ENCODE measurements at regions not wholly inside any gene's neighbourhood (a gene's known extent, or its start where the extent isn't known, plus 50 kb on each side); places are given as distances from the start of the nearest gene placed in this dataset.

DNA sequence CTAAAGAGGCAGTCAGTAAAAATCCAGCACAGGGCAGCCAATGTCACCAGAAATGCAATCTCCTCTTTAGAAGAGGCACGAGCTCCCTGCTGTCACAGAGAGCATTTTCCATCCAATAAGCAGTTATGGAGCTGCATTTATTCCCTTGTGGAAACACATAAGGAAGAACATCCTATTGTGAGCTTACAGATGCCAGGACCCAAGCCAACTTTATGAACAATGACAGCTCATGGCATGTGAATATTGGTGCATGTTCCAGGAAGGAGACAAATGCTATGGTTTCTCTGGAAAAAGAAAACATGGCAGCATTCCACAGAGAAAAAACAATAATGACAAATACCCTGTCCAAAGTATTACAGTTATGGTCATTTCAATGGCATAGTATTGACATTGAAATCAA, 955.6 kb downstream of the UQCRFS1 start:
- Histone ChIP-seq H3K4me1 (no peaks in the 10 kb centered on the region), H3K4me3 (no peak overlapping the region), H3K27me3 (no peaks in the 10 kb centered on the region), H3K9me3 (no peaks in the 10 kb centered on the region), H3K36me3 (no peaks in the 10 kb centered on the region), H3K9ac (ENCODE audit: low read depth in 2 of 2, low read length in 2 of 2) (no peak overlapping the region), H3K27ac (no peak overlapping the region)
- intact Hi-C loops (cut with DNase I): no loop called here
- DNase-seq: no peak
- TF ChIP-seq, protein P1, sequence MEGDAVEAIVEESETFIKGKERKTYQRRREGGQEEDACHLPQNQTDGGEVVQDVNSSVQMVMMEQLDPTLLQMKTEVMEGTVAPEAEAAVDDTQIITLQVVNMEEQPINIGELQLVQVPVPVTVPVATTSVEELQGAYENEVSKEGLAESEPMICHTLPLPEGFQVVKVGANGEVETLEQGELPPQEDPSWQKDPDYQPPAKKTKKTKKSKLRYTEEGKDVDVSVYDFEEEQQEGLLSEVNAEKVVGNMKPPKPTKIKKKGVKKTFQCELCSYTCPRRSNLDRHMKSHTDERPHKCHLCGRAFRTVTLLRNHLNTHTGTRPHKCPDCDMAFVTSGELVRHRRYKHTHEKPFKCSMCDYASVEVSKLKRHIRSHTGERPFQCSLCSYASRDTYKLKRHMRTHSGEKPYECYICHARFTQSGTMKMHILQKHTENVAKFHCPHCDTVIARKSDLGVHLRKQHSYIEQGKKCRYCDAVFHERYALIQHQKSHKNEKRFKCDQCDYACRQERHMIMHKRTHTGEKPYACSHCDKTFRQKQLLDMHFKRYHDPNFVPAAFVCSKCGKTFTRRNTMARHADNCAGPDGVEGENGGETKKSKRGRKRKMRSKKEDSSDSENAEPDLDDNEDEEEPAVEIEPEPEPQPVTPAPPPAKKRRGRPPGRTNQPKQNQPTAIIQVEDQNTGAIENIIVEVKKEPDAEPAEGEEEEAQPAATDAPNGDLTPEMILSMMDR (IDR thresholded peaks at IDR 0.05): no peak

GRCh38 chr19:28247243-28247642, 965.7 kb downstream of the UQCRFS1 start:
- intact Hi-C loops (cut with DNase I): loop anchor here (10.0 kb wide), 1 partner anchor 272 kb away; no protein-coding TSS in a partner anchor
- no peak for DNase-seq
- H3K9ac ChIP-seq (ENCODE audit: low read depth in 2 of 2, low read length in 2 of 2): no peak overlapping the region
- H3K36me3 ChIP-seq: no peaks in the 10 kb centered on the region
- TF ChIP-seq, protein P1 (IDR thresholded peaks at IDR 0.05): no peak
- H3K9me3 ChIP-seq: no peaks in the 10 kb centered on the region
- H3K4me1 ChIP-seq: no peaks in the 10 kb centered on the region
- H3K27me3 ChIP-seq: no peaks in the 10 kb centered on the region
- H3K4me3 ChIP-seq: no peak overlapping the region
- H3K27ac ChIP-seq: no peak overlapping the region

DNA sequence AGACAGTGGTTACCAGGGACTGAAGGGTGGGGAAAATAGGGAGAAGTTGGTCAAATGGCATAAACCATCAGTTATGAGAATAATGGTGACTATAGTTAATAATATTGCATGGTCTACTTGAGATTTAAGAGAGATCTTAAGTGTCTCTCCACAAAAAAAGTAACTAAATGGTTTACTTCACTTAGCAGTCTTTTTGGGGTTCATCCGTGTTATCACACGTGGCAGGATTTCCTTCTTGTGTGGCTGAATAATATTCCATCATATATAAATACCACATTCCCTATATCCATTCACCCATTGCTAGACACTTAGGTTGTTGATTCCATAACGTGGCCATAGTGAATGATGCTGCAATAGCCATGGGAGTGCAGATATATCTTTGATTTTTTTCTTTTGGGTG, 967.0 kb downstream of the UQCRFS1 start:
- Histone ChIP-seq H3K9me3 (no peaks in the 10 kb centered on the region), H3K9ac (ENCODE audit: low read depth in 2 of 2, low read length in 2 of 2) (no peak overlapping the region), H3K27me3 (no peaks in the 10 kb centered on the region), H3K36me3 (no peaks in the 10 kb centered on the region), H3K27ac (no peak overlapping the region), H3K4me3 (no peak overlapping the region), H3K4me1 (no peaks in the 10 kb centered on the region)
- intact Hi-C loops (cut with DNase I): loop anchor here (10.0 kb wide), 1 partner anchor 271 kb away; no protein-coding TSS in a partner anchor
- TF ChIP-seq, protein P1 (IDR thresholded peaks at IDR 0.05): no peak
- DNase-seq: no peak

DNA sequence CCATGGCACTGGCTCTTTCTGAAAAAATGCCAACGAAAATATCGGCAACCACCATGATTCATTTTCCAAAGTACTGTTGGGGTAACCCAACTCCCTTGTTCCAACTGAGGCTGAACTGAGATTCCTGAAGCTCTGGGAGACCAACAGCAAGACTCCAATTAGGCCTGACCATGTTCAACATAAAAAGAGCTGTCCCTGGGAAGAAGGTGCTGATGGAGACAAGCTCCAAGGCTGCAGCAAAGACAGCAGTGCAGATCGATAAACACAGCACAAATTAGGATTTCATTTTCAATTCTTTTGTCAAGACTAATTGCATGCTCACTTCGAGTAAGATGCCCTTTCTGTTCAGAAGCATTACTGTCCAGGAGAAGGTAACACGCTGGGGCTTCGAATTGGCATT, 968.0 kb downstream of the UQCRFS1 start:
- H3K4me3 ChIP-seq: no peak overlapping the region
- H3K27ac ChIP-seq: no peak overlapping the region
- no peak overlapping the region for H3K9ac ChIP-seq (ENCODE audit: low read depth in 2 of 2, low read length in 2 of 2)
- no peaks in the 10 kb centered on the region for H3K4me1 ChIP-seq
- H3K9me3 ChIP-seq: no peaks in the 10 kb centered on the region
- intact Hi-C loops (cut with DNase I): loop anchor here (5.0 to 10.0 kb wide), 2 partner anchors 82 to 270 kb away; no protein-coding TSS in a partner anchor
- no peak for DNase-seq
- no peaks in the 10 kb centered on the region for H3K27me3 ChIP-seq
- H3K36me3 ChIP-seq: no peaks in the 10 kb centered on the region
- TF ChIP-seq, protein P1 (IDR thresholded peaks at IDR 0.05): no peak

DNA sequence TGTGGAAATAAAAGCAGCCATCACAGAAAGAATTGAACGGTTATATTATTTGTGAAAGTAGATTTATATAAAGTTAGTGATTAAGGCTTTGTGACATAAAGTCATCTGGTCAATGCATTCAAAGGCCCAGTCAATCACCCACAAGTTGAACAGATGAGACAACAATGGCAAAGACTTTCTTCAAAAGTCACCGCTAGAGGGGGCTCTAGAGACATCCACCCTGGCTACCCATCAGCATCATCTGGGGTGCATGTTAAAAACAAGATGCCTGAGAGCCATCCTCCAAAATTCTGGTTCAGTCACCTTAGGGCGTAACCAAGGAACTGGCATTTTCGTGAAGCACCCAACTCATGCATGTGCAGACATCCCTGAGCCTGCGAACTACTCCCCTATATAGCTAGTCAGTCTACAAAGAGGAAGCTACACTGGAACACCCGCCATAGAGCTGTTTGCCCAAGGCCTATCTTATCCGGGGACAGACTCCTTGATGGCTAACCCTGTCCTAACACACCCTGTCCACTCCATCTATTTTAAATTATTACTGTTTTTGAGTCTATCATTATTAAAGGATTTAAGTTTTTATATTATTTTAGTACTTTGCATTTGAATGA, 970.5 kb downstream of the UQCRFS1 start:
- intact Hi-C loops (cut with DNase I): loop anchor here (5.0 to 10.0 kb wide), 2 partner anchors 85 to 268 kb away; no protein-coding TSS in a partner anchor
- H3K9me3 ChIP-seq: no peaks in the 10 kb centered on the region
- no peaks in the 10 kb centered on the region for H3K27me3 ChIP-seq
- H3K9ac ChIP-seq (ENCODE audit: low read depth in 2 of 2, low read length in 2 of 2): no peak overlapping the region
- TF ChIP-seq, protein P1 (IDR thresholded peaks at IDR 0.05): peak; percentile 47
- H3K4me1 ChIP-seq: no peaks in the 10 kb centered on the region
- peak; percentile 43 for DNase-seq
- H3K27ac ChIP-seq: no peak overlapping the region
- no peak overlapping the region for H3K4me3 ChIP-seq
- no peaks in the 10 kb centered on the region for H3K36me3 ChIP-seq
